AG09309 (cell line): ENCODE measurements at regions not wholly inside any gene's neighbourhood (a gene's known extent, or its start where the extent isn't known, plus 50 kb on each side); places are given as distances from the start of the nearest gene placed in this dataset.

Experiments used
- DNase-seq: peaks from one replicate; pipeline ENCODE4 v3.0.0-alpha.2; 2010; ENCODE audit warnings: low read depth
- H3K4me3 ChIP-seq: 2 replicates; pipeline ENCODE4 v1.5.1; 2011; ENCODE audit warnings: mild to moderate bottlenecking, low read depth, low read length, moderate library complexity; ENCODE audit not compliant: control insufficient read depth
- CTCF ChIP-seq: IDR thresholded peaks from 2 replicates; pipeline ENCODE4 v1.5.1; 2011; ENCODE audit warnings: mild to moderate bottlenecking, low read depth, low read length, inconsistent platforms; ENCODE audit not compliant: insufficient read depth, control insufficient read depth; ENCODE audit errors: missing control alignments

DNA sequence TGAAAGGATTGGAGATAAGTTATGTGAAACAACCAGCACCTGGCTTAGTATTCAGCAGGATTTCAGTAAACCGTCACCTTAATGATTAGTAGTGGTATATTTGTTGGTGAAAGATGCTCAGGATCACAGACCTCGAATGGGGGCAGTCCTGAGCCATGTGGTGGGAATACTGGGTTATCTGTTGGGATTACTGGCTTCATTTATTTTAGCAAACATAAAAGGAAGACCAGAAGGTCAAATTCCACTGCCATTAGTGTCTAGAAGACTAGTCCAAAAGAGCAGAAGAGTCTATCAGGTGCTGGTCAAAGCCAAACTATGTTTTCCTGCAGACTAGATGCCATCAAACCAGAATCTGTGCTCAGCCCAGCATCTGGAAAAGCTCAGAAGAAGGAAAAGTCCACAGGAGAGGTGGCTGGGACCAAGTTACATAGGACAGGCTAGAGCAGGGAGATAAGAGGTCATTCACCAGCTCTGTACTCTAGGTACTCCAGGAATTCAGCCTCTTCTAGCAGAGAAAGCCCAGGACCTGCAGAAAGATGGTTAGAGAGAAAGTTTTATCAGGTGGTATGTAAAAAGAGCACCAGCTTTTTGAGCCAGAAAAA lies 343.4 kb downstream of the PLPP3 start:
- no peak overlapping the region for H3K4me3 ChIP-seq
- DNase-seq, result no peak
- no peak for TF ChIP-seq CTCF

DNA sequence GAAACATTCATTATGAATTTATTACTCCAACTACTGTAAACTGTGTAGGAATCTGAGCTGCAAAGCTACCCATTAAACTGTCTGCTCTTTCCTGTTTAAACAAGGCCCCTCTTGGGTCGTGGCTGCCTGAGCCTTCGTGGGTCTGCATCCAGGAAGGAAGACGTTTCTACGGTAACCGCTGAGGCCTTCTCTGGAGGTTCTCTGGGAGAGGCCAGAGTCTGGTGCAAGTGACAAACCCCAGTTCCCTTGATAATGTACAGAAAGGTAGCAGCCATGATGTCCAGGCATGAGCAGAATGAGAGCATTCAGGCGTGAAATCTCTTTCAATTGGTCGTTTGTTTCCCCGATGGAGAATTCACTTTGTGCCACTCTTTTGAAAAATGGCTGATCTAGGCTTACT lies 350.2 kb downstream of the PLPP3 start:
- no peak for TF ChIP-seq CTCF
- DNase-seq, result no peak
- H3K4me3 ChIP-seq, result no peak overlapping the region

DNA sequence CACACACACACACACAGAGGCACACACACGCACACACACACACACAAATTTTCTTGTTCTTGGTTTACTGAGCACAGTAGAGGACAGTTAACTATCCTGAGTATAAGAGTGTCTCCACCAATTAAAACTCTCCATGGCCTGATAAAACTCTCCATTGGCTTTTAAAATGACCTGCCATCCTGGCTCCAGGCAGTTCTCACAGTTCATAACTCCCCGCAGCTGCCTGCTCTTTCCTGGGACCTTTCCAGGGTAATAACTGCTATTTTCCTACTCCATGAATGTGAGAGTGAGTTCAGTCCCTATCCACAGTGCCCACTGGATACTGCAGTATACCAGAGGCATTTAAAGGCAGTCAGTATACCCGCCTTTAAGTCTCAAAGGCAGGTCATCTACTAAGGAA lies 351.5 kb downstream of the PLPP3 start:
- TF ChIP-seq CTCF, result no peak
- H3K4me3 ChIP-seq, result no peak overlapping the region
- DNase-seq, result no peak

DNA sequence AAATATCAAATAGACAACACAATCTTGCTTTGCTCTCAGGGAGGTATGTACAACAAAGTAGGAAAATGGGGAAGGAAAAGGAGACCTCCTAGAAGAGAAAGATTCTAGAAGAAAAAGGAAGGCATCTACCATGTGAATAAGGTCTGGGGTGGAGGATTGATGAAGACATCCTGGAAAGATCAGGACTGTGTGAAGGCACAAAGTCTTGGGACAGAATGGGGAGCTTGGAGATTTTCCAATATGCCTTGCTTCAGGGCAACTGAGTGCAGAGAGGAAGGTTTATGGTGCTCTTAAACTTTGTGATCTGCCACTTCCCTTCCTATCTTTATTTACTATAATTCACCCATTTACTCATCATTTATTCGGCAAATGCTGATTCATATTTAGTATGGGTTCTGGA lies 352.0 kb downstream of the PLPP3 start:
- no peak overlapping the region for H3K4me3 ChIP-seq
- no peak for DNase-seq
- no peak for TF ChIP-seq CTCF

GRCh38 chr1:56225964-56226815 lies 353.2 kb downstream of the PLPP3 start:
- TF ChIP-seq CTCF, result no peak
- H3K4me3 ChIP-seq, result no peak overlapping the region
- DNase-seq, result no peak

GRCh38 chr1:56223968-56224367 lies 355.4 kb downstream of the PLPP3 start:
- TF ChIP-seq CTCF, result no peak
- no peak for DNase-seq
- no peak overlapping the region for H3K4me3 ChIP-seq
